Thoracic aorta (tissue), 2 donors: ENCODE measurements at regions not wholly inside any gene's neighbourhood (a gene's known extent, or its start where the extent isn't known, plus 50 kb on each side); places are given as distances from the start of the nearest gene placed in this dataset.

ENCODE experiments used
- ATAC-seq: fragments of 150-250 bp; one replicate; pipeline ENCODE4 v1.8.0; 2017; ENCODE audit warnings: low read depth; ENCODE audit not compliant: insufficient number of reproducible peaks, low FRiP score
- DNase-seq: peaks from one replicate; pipeline ENCODE4 v3.0.0-alpha.2; 2020; ENCODE audit warnings: low spot score
- H3K27ac ChIP-seq, 2 donors: fragments of 200-600 bp; sonication (generic); 1 replicate in 1 of 2; 2 replicates in 1 of 2; pipeline ENCODE4 v1.5.1; 2016; ENCODE audit warnings: mild to moderate bottlenecking in 2 of 2, moderate library complexity in 2 of 2
- H3K27me3 ChIP-seq: fragments of 200-600 bp; sonication (generic); replicated peaks from 2 replicates; pipeline ENCODE4 v1.6.0; 2016; ENCODE audit warnings: mild to moderate bottlenecking; ENCODE audit not compliant: insufficient read depth
- H3K36me3 ChIP-seq: fragments of 200-600 bp; sonication (generic); one replicate; pipeline ENCODE4 v1.5.1; 2016
- H3K4me1 ChIP-seq, 2 donors: fragments of 200-600 bp; sonication (generic); 1 replicate in 1 of 2; 2 replicates in 1 of 2; pipeline versions ENCODE4 v1.5.1 to v1.6.0; 2016; ENCODE audit warnings: low read depth in 2 of 2, mild to moderate bottlenecking in 1 of 2; ENCODE audit not compliant: control insufficient read depth in 1 of 2
- H3K4me3 ChIP-seq: fragments of 200-600 bp; sonication (generic); 2 replicates; pipeline ENCODE4 v1.5.1; 2016; ENCODE audit warnings: mild to moderate bottlenecking
- H3K9me3 ChIP-seq: fragments of 200-600 bp; sonication (generic); 2 replicates; pipeline ENCODE4 v1.5.1; 2016
- TF ChIP-seq, protein P1 (sequence below): fragments of 200-600 bp; sonication (generic); IDR thresholded peaks from one replicate; pipeline ENCODE4 v1.5.1; 2019; ENCODE audit warnings: antibody characterized with exemption

GRCh38 chr1:43041591-43041990, 82.9 kb upstream of the SLC2A1 start:
- no peaks in the 10 kb centered on the region for H3K4me1 ChIP-seq
- DNase-seq (no peak), ATAC-seq (no peak)
- no peaks in the 10 kb centered on the region for H3K27me3 ChIP-seq
- TF ChIP-seq, protein P1, sequence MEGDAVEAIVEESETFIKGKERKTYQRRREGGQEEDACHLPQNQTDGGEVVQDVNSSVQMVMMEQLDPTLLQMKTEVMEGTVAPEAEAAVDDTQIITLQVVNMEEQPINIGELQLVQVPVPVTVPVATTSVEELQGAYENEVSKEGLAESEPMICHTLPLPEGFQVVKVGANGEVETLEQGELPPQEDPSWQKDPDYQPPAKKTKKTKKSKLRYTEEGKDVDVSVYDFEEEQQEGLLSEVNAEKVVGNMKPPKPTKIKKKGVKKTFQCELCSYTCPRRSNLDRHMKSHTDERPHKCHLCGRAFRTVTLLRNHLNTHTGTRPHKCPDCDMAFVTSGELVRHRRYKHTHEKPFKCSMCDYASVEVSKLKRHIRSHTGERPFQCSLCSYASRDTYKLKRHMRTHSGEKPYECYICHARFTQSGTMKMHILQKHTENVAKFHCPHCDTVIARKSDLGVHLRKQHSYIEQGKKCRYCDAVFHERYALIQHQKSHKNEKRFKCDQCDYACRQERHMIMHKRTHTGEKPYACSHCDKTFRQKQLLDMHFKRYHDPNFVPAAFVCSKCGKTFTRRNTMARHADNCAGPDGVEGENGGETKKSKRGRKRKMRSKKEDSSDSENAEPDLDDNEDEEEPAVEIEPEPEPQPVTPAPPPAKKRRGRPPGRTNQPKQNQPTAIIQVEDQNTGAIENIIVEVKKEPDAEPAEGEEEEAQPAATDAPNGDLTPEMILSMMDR = no peak
- H3K4me3 ChIP-seq = no peak overlapping the region
- no peak overlapping the region for H3K27ac ChIP-seq
- H3K9me3 ChIP-seq = no peaks in the 10 kb centered on the region
- H3K36me3 ChIP-seq = no peaks in the 10 kb centered on the region

GRCh38 chr1:43039228-43040055, 80.8 kb upstream of the SLC2A1 start:
- DNase-seq (no peak), ATAC-seq (no peak)
- H3K27ac ChIP-seq = no peak overlapping the region
- TF ChIP-seq, protein P1 = no peak
- no peaks in the 10 kb centered on the region for H3K36me3 ChIP-seq
- H3K27me3 ChIP-seq = no peaks in the 10 kb centered on the region
- H3K4me1 ChIP-seq = no peaks in the 10 kb centered on the region
- no peak overlapping the region for H3K4me3 ChIP-seq
- no peaks in the 10 kb centered on the region for H3K9me3 ChIP-seq

GRCh38 chr1:43038232-43038935, 79.7 kb upstream of the SLC2A1 start:
- H3K36me3 ChIP-seq = no peaks in the 10 kb centered on the region
- no peak overlapping the region for H3K4me3 ChIP-seq
- H3K9me3 ChIP-seq = no peaks in the 10 kb centered on the region
- TF ChIP-seq, protein P1 = no peak
- no peaks in the 10 kb centered on the region for H3K4me1 ChIP-seq
- no peak for DNase-seq
- no peak overlapping the region for H3K27ac ChIP-seq
- ATAC-seq = no peak
- H3K27me3 ChIP-seq = no peaks in the 10 kb centered on the region

DNA sequence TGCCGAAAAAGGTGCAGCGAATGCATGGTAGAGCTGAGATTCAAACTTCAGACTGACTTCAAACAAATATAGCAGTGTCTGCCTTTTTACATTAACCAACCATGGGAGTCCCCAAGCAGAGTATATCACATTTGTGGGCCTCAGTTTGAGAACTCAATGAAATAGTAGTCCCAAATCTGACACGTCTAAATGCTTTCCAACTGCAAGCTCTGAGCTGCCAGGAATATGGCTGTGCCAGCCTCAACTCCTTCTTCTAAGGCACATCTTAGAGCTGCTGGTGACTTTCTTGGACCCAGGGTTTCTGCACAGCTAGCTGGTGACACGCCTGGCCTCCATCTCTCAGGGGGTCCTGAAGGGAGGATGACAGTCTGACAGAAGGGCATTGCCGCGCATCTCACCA, 78.8 kb upstream of the SLC2A1 start:
- Histone ChIP-seq H3K27ac (no peak overlapping the region), H3K36me3 (no peaks in the 10 kb centered on the region), H3K4me3 (no peak overlapping the region), H3K9me3 (no peaks in the 10 kb centered on the region), H3K4me1 (no peaks in the 10 kb centered on the region), H3K27me3 (no peaks in the 10 kb centered on the region)
- DNase-seq (no peak), ATAC-seq (no peak)
- TF ChIP-seq, protein P1 = no peak

GRCh38 chr1:43036932-43037331, 78.3 kb upstream of the SLC2A1 start:
- TF ChIP-seq, protein P1 = no peak
- H3K27ac ChIP-seq = no peak overlapping the region
- ATAC-seq (no peak), DNase-seq (no peak)
- no peaks in the 10 kb centered on the region for H3K36me3 ChIP-seq
- no peaks in the 10 kb centered on the region for H3K9me3 ChIP-seq
- no peak overlapping the region for H3K4me3 ChIP-seq
- no peaks in the 10 kb centered on the region for H3K4me1 ChIP-seq
- H3K27me3 ChIP-seq = no peaks in the 10 kb centered on the region
